ENCODE measurements at regions not wholly inside any gene's neighbourhood (a gene's known extent, or its start where the extent isn't known, plus 50 kb on each side); places are given as distances from the start of the nearest gene placed in this dataset.
A peak's percentile ranks its signal among the peaks of the same experiment; 100 is the strongest.

GRCh38 chr15:93583552-93583951 is 494.5 kb upstream of the RGMA start:
- H3K4me3 ChIP-seq (ENCODE audit: low read depth in 1 of 2, low read length in 2 of 2): no peak overlapping the region
- H3K4me1 ChIP-seq (ENCODE audit: control insufficient read depth in 2 of 2, insufficient read depth in 2 of 2, low read length in 1 of 2): no peaks in the 10 kb centered on the region
- no peaks in the 10 kb centered on the region for H3K9me3 ChIP-seq (ENCODE audit: control insufficient read depth in 2 of 2, insufficient read depth in 1 of 2, low read depth in 1 of 2, low read length in 1 of 2)
- H3K27ac ChIP-seq (ENCODE audit: low read depth in 2 of 2, low read length in 1 of 2): no peak overlapping the region
- WGBS, 2 donors: 65 to 69% methylated on average over 3 of the region's 3 CpGs
- H3K27me3 ChIP-seq (ENCODE audit: control insufficient read depth in 1 of 2, insufficient read depth in 2 of 2, low read length in 2 of 2): no peaks in the 10 kb centered on the region
- H3K36me3 ChIP-seq (ENCODE audit: control insufficient read depth in 2 of 2, insufficient read depth in 2 of 2, low read length in 1 of 2): no peaks in the 10 kb centered on the region

DNA sequence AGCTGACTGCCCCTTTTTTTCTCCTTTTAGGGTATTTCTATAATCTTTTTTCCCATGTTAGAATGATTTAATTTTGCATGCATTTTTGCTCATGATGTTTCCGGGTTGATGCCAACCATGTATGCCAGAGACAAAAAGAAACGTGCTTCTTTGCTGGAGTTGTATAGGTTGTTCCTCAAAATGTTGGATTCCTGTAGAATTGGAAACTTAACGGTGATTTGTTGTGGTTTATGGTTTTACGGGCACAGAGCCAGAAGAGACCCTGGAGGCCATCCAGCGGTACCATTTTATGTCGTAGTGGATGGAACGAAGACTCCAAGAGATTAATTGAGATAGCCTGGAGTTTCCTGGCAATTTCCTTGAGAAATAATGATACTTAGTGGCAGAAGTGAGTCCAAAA is 481.5 kb upstream of the RGMA start:
- H3K4me1 ChIP-seq (ENCODE audit: control insufficient read depth in 2 of 2, insufficient read depth in 2 of 2, low read length in 1 of 2): no peaks in the 10 kb centered on the region
- 76 to 81% methylated on average over 7 of the region's 7 CpGs for WGBS, 2 donors
- no peaks in the 10 kb centered on the region for H3K9me3 ChIP-seq (ENCODE audit: control insufficient read depth in 2 of 2, insufficient read depth in 1 of 2, low read depth in 1 of 2, low read length in 1 of 2)
- H3K36me3 ChIP-seq (ENCODE audit: control insufficient read depth in 2 of 2, insufficient read depth in 2 of 2, low read length in 1 of 2): no peaks in the 10 kb centered on the region
- no peaks in the 10 kb centered on the region for H3K27me3 ChIP-seq (ENCODE audit: control insufficient read depth in 1 of 2, insufficient read depth in 2 of 2, low read length in 2 of 2)
- no peak overlapping the region for H3K27ac ChIP-seq (ENCODE audit: low read depth in 2 of 2, low read length in 1 of 2)
- H3K4me3 ChIP-seq (ENCODE audit: low read depth in 1 of 2, low read length in 2 of 2): no peak overlapping the region

- H3K36me3 ChIP-seq (ENCODE audit: control insufficient read depth in 2 of 2, insufficient read depth in 2 of 2, low read length in 1 of 2): no peaks in the 10 kb centered on the region
- no peaks in the 10 kb centered on the region for H3K27me3 ChIP-seq (ENCODE audit: control insufficient read depth in 1 of 2, insufficient read depth in 2 of 2, low read length in 2 of 2)
- no peak overlapping the region for H3K4me3 ChIP-seq (ENCODE audit: low read depth in 1 of 2, low read length in 2 of 2)
- H3K9me3 ChIP-seq (ENCODE audit: control insufficient read depth in 2 of 2, insufficient read depth in 1 of 2, low read depth in 1 of 2, low read length in 1 of 2): no peaks in the 10 kb centered on the region
- H3K4me1 ChIP-seq (ENCODE audit: control insufficient read depth in 2 of 2, insufficient read depth in 2 of 2, low read length in 1 of 2): peaks cover 0 to 3% of the 10 kb centered on the region in 2 donors
- 34 to 52% methylated on average over 3 of the region's 3 CpGs for WGBS, 2 donors
- H3K27ac ChIP-seq (ENCODE audit: low read depth in 2 of 2, low read length in 1 of 2): peak overlapping the region; percentile 72 to 81
These were observed 477.8 kb upstream of the RGMA start for GRCh38 chr15:93566762-93567161.

- H3K27ac ChIP-seq (ENCODE audit: low read depth in 2 of 2, low read length in 1 of 2): no peak overlapping the region
- 70 to 74% methylated on average over 4 of the region's 4 CpGs for WGBS, 2 donors
- H3K4me3 ChIP-seq (ENCODE audit: low read depth in 1 of 2, low read length in 2 of 2): no peak overlapping the region
- H3K4me1 ChIP-seq (ENCODE audit: control insufficient read depth in 2 of 2, insufficient read depth in 2 of 2, low read length in 1 of 2): peaks cover 0 to 3% of the 10 kb centered on the region in 2 donors
- H3K27me3 ChIP-seq (ENCODE audit: control insufficient read depth in 1 of 2, insufficient read depth in 2 of 2, low read length in 2 of 2): no peaks in the 10 kb centered on the region
- no peaks in the 10 kb centered on the region for H3K9me3 ChIP-seq (ENCODE audit: control insufficient read depth in 2 of 2, insufficient read depth in 1 of 2, low read depth in 1 of 2, low read length in 1 of 2)
- H3K36me3 ChIP-seq (ENCODE audit: control insufficient read depth in 2 of 2, insufficient read depth in 2 of 2, low read length in 1 of 2): no peaks in the 10 kb centered on the region
These were observed 476.2 kb upstream of the RGMA start for GRCh38 chr15:93565201-93565600.

DNA sequence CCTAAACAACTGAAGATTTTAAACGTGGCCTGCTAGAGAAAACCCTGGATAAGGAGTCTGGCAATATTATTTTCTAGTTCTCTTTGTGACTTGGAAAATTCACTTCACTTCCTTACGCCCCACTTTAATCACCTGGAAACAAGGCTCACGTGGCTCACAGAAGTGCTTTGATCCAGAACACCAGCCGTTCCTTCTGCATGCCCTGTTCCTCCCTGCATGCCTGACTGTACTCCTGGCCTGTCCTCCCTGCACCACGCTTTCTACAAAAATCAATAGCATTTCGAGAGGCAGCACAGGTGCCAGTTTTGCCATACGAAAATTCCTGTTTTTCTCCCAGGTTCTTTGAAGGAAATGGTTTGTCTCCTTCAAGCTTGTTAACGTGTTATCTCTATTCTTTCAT is 474.2 kb upstream of the RGMA start:
- H3K36me3 ChIP-seq (ENCODE audit: control insufficient read depth in 2 of 2, insufficient read depth in 2 of 2, low read length in 1 of 2): no peaks in the 10 kb centered on the region
- no peaks in the 10 kb centered on the region for H3K27me3 ChIP-seq (ENCODE audit: control insufficient read depth in 1 of 2, insufficient read depth in 2 of 2, low read length in 2 of 2)
- H3K27ac ChIP-seq (ENCODE audit: low read depth in 2 of 2, low read length in 1 of 2): peak overlapping the region; percentile 40 to 67
- 45 to 51% methylated on average over 8 of the region's 8 CpGs for WGBS, 2 donors
- no peaks in the 10 kb centered on the region for H3K9me3 ChIP-seq (ENCODE audit: control insufficient read depth in 2 of 2, insufficient read depth in 1 of 2, low read depth in 1 of 2, low read length in 1 of 2)
- peaks cover 0 to 3% of the 10 kb centered on the region in 2 donors for H3K4me1 ChIP-seq (ENCODE audit: control insufficient read depth in 2 of 2, insufficient read depth in 2 of 2, low read length in 1 of 2)
- no peak overlapping the region for H3K4me3 ChIP-seq (ENCODE audit: low read depth in 1 of 2, low read length in 2 of 2)

DNA sequence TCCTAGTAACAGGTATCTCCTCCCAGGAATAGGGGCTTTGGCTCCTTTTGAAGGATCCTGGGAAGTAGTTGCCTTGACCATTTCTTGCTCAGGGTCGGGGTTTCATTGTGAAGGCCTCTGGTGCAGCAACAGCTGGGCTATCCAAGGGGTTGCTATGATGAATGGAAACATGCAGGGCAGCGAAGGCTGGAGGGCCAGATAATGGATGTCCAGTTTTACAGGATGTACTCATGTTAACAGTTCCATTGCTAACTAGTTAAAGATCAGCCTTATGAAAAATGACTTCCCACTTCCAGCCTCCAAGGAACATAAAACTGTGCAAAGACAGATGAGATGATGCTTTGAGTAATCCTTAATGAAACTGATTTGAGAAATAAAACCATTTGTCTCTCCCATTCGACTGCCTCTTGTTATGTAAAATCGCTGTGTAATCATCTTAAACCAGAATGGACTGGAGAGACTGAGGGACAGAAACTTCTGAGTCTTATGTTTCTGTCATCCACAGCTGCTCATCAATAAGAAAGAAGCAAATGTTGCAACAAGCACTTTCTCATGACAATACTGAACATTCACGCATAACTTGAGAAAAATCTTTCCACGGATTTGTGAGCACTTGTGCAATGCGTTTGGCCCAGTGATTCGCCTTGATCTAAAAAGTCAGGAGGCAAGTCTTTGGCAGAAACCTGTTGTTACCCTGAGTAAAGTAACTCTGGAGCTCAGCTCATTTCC is 473.5 kb upstream of the RGMA start:
- Histone ChIP-seq H3K27me3 (ENCODE audit: control insufficient read depth in 1 of 2, insufficient read depth in 2 of 2, low read length in 2 of 2) (no peaks in the 10 kb centered on the region), H3K4me3 (ENCODE audit: low read depth in 1 of 2, low read length in 2 of 2) (no peak overlapping the region), H3K27ac (ENCODE audit: low read depth in 2 of 2, low read length in 1 of 2) (peak overlapping the region; percentile 40), H3K4me1 (ENCODE audit: control insufficient read depth in 2 of 2, insufficient read depth in 2 of 2, low read length in 1 of 2) (peaks cover 0 to 3% of the 10 kb centered on the region in 2 donors), H3K36me3 (ENCODE audit: control insufficient read depth in 2 of 2, insufficient read depth in 2 of 2, low read length in 1 of 2) (no peaks in the 10 kb centered on the region), H3K9me3 (ENCODE audit: control insufficient read depth in 2 of 2, insufficient read depth in 1 of 2, low read depth in 1 of 2, low read length in 1 of 2) (no peaks in the 10 kb centered on the region)
- WGBS, 2 donors: 58 to 73% methylated on average over 8 of the region's 8 CpGs

DNA sequence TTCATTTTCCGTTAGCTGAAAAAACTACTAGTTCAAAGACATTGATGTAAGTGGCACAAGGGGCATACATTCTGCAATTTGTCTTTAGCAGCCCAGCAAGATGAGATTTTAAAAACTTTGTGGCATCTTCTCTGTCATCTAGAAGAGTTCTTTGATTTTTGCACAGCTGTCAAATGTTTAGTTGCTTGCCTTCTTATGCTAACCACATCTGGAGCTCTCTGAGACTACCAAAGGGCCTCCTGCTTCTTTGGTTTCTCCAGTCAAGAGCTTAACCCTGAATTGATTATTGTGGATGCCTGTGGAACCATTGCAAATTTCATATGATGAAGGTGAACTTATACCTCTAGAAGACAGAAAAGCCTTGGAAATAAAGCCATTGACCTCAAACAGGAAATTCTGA is 468.7 kb upstream of the RGMA start:
- Histone ChIP-seq H3K4me3 (ENCODE audit: low read depth in 1 of 2, low read length in 2 of 2) (no peak overlapping the region), H3K27ac (ENCODE audit: low read depth in 2 of 2, low read length in 1 of 2) (no peak overlapping the region), H3K36me3 (ENCODE audit: control insufficient read depth in 2 of 2, insufficient read depth in 2 of 2, low read length in 1 of 2) (no peaks in the 10 kb centered on the region), H3K9me3 (ENCODE audit: control insufficient read depth in 2 of 2, insufficient read depth in 1 of 2, low read depth in 1 of 2, low read length in 1 of 2) (no peaks in the 10 kb centered on the region), H3K27me3 (ENCODE audit: control insufficient read depth in 1 of 2, insufficient read depth in 2 of 2, low read length in 2 of 2) (no peaks in the 10 kb centered on the region), H3K4me1 (ENCODE audit: control insufficient read depth in 2 of 2, insufficient read depth in 2 of 2, low read length in 1 of 2) (no peaks in the 10 kb centered on the region)
- 83 to 100% methylated on average over 1 of the region's 1 CpG for WGBS, 2 donors

GRCh38 chr15:93553167-93553935 is 464.3 kb upstream of the RGMA start:
- Histone ChIP-seq H3K27ac (ENCODE audit: low read depth in 2 of 2, low read length in 1 of 2) (no peak overlapping the region), H3K4me3 (ENCODE audit: low read depth in 1 of 2, low read length in 2 of 2) (no peak overlapping the region), H3K4me1 (ENCODE audit: control insufficient read depth in 2 of 2, insufficient read depth in 2 of 2, low read length in 1 of 2) (no peaks in the 10 kb centered on the region), H3K9me3 (ENCODE audit: control insufficient read depth in 2 of 2, insufficient read depth in 1 of 2, low read depth in 1 of 2, low read length in 1 of 2) (no peaks in the 10 kb centered on the region), H3K27me3 (ENCODE audit: control insufficient read depth in 1 of 2, insufficient read depth in 2 of 2, low read length in 2 of 2) (no peaks in the 10 kb centered on the region), H3K36me3 (ENCODE audit: control insufficient read depth in 2 of 2, insufficient read depth in 2 of 2, low read length in 1 of 2) (no peaks in the 10 kb centered on the region)
- WGBS, 2 donors: 56 to 60% methylated on average over 3 of the region's 3 CpGs

- WGBS, 2 donors: 79 to 88% methylated on average over 3 of the region's 3 CpGs
- H3K27ac ChIP-seq (ENCODE audit: low read depth in 2 of 2, low read length in 1 of 2): no peak overlapping the region
- H3K4me1 ChIP-seq (ENCODE audit: control insufficient read depth in 2 of 2, insufficient read depth in 2 of 2, low read length in 1 of 2): no peaks in the 10 kb centered on the region
- no peaks in the 10 kb centered on the region for H3K36me3 ChIP-seq (ENCODE audit: control insufficient read depth in 2 of 2, insufficient read depth in 2 of 2, low read length in 1 of 2)
- no peak overlapping the region for H3K4me3 ChIP-seq (ENCODE audit: low read depth in 1 of 2, low read length in 2 of 2)
- no peaks in the 10 kb centered on the region for H3K9me3 ChIP-seq (ENCODE audit: control insufficient read depth in 2 of 2, insufficient read depth in 1 of 2, low read depth in 1 of 2, low read length in 1 of 2)
- H3K27me3 ChIP-seq (ENCODE audit: control insufficient read depth in 1 of 2, insufficient read depth in 2 of 2, low read length in 2 of 2): no peaks in the 10 kb centered on the region
These were observed 454.1 kb upstream of the RGMA start for GRCh38 chr15:93543093-93543492.

Measured in esophagus (tissue), 2 donors.